ENCODE measurements at regions not wholly inside any gene's neighbourhood (a gene's known extent, or its start where the extent isn't known, plus 50 kb on each side); places are given as distances from the start of the nearest gene placed in this dataset.

DNA sequence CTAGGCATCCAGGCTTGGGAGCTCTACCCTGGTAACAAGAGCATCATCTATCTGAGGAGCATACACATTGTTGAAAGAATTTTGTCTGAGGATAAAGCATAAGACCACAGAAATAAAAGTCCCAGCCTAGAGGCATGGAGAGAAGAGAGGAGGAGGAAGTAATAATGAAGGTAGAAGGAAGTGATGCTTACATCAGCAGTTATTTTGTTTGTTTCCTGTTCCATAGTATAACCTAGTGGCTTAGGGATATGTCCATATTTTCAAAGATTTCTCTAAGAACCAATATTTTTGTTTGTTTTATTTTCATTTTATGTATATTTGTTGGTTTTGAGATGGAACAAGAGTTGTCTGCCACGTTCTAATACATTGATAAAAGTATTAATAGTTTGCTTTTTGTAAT lies 407.4 kb upstream of the SETBP1 start:
- POLR2A ChIA-PET = no interaction called here
- intact Hi-C loops (cut with micrococcal nuclease) = no loop called here
- no peaks in the 10 kb centered on the region for H3K27me3 ChIP-seq (ENCODE audit: insufficient read depth, low read length)
- no peaks in the 10 kb centered on the region for H3K36me3 ChIP-seq (ENCODE audit: control insufficient read depth in 1 of 2, insufficient read depth in 2 of 2, low read length in 2 of 2)
- no peak overlapping the region for H3K9ac ChIP-seq (ENCODE audit: low read length)
- no peak for TF ChIP-seq YY1 (IDR thresholded peaks at IDR 0.05; ENCODE audit: extremely low read depth, insufficient replicate concordance, low read depth, low read length)
- no peak for TF ChIP-seq ZFX (IDR thresholded peaks at IDR 0.05)
- no peak for TF ChIP-seq REST (IDR thresholded peaks at IDR 0.05; ENCODE audit: low read depth)
- TF ChIP-seq CEBPB (IDR thresholded peaks at IDR 0.05; ENCODE audit: low read depth) = no peak
- no peak for TF ChIP-seq POLR2AphosphoS5 (IDR thresholded peaks at IDR 0.05; ENCODE audit: low read depth, low read length)
- no peak for TF ChIP-seq EZH2phosphoT487 (IDR thresholded peaks at IDR 0.05; ENCODE audit: borderline replicate concordance)
- TF ChIP-seq SIN3A (IDR thresholded peaks at IDR 0.05; ENCODE audit: low read depth) = no peak
- TF ChIP-seq EGR1 (IDR thresholded peaks at IDR 0.05; ENCODE audit: low read depth) = no peak
- TF ChIP-seq CBX3 (IDR thresholded peaks at IDR 0.05; ENCODE audit: low read depth) = no peak
- TF ChIP-seq, protein P1, sequence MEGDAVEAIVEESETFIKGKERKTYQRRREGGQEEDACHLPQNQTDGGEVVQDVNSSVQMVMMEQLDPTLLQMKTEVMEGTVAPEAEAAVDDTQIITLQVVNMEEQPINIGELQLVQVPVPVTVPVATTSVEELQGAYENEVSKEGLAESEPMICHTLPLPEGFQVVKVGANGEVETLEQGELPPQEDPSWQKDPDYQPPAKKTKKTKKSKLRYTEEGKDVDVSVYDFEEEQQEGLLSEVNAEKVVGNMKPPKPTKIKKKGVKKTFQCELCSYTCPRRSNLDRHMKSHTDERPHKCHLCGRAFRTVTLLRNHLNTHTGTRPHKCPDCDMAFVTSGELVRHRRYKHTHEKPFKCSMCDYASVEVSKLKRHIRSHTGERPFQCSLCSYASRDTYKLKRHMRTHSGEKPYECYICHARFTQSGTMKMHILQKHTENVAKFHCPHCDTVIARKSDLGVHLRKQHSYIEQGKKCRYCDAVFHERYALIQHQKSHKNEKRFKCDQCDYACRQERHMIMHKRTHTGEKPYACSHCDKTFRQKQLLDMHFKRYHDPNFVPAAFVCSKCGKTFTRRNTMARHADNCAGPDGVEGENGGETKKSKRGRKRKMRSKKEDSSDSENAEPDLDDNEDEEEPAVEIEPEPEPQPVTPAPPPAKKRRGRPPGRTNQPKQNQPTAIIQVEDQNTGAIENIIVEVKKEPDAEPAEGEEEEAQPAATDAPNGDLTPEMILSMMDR (IDR thresholded peaks at IDR 0.05 in 2 of 3, conservative IDR thresholded peaks at IDR 0.05 in 1 of 3; ENCODE audit: borderline replicate concordance in 1 of 3, insufficient read depth in 1 of 3, low read depth in 2 of 3, low read length in 2 of 3) = no peak
- TF ChIP-seq, protein P2, sequence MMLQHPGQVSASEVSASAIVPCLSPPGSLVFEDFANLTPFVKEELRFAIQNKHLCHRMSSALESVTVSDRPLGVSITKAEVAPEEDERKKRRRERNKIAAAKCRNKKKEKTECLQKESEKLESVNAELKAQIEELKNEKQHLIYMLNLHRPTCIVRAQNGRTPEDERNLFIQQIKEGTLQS (IDR thresholded peaks at IDR 0.05) = no peak
- TF ChIP-seq ZNF274 (IDR thresholded peaks at IDR 0.05; ENCODE audit: low read depth, low read length) = no peak
- no peak for TF ChIP-seq SP1 (IDR thresholded peaks at IDR 0.05; ENCODE audit: low read depth)
- no peak for TF ChIP-seq RAD21 (IDR thresholded peaks at IDR 0.05; ENCODE audit: low read depth)
- TF ChIP-seq EZH2 (IDR thresholded peaks at IDR 0.05) = no peak
- TF ChIP-seq, protein P3, sequence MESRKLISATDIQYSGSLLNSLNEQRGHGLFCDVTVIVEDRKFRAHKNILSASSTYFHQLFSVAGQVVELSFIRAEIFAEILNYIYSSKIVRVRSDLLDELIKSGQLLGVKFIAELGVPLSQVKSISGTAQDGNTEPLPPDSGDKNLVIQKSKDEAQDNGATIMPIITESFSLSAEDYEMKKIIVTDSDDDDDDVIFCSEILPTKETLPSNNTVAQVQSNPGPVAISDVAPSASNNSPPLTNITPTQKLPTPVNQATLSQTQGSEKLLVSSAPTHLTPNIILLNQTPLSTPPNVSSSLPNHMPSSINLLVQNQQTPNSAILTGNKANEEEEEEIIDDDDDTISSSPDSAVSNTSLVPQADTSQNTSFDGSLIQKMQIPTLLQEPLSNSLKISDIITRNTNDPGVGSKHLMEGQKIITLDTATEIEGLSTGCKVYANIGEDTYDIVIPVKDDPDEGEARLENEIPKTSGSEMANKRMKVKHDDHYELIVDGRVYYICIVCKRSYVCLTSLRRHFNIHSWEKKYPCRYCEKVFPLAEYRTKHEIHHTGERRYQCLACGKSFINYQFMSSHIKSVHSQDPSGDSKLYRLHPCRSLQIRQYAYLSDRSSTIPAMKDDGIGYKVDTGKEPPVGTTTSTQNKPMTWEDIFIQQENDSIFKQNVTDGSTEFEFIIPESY (IDR thresholded peaks at IDR 0.05; ENCODE audit: extremely low read depth, insufficient replicate concordance, low read length) = no peak
- TF ChIP-seq ELF1 (IDR thresholded peaks at IDR 0.05; ENCODE audit: borderline replicate concordance, low read depth) = no peak
- no peak for TF ChIP-seq POLR2A (IDR thresholded peaks at IDR 0.05; ENCODE audit: borderline replicate concordance, extremely low read depth, insufficient read depth, insufficient read length)
- no peaks in the 10 kb centered on the region for H3K79me2 ChIP-seq (ENCODE audit: insufficient read depth, low read length)
- no peak overlapping the region for H3K27ac ChIP-seq (ENCODE audit: low read depth, low read length)
- DNase-seq (ENCODE audit: low read depth, low spot score) (no peak), ATAC-seq (no peak)
- CTCF ChIA-PET = no interaction called here
- no peak overlapping the region for H3K4me2 ChIP-seq (ENCODE audit: low read length)
- peaks cover 8 to 26% of the 10 kb centered on the region in 2 experiments; a peak in 2 of 4 replicates for H3K9me3 ChIP-seq (ENCODE audit: control insufficient read depth in 1 of 2, insufficient read depth in 1 of 2, low read depth in 1 of 2, low read length in 2 of 2)
- no peaks in the 10 kb centered on the region for H3K4me1 ChIP-seq (ENCODE audit: control insufficient read depth in 1 of 2, insufficient read depth in 2 of 2, low read length in 2 of 2)
- H4K20me1 ChIP-seq (ENCODE audit: insufficient read depth) = no peaks in the 10 kb centered on the region
- no TSS peak for BruUV-seq (replicated peaks)
- H3K9me2 ChIP-seq (ENCODE audit: insufficient read depth) = no peaks in the 10 kb centered on the region
- H2AFZ ChIP-seq (ENCODE audit: low read depth, low read length, poor library complexity, severe bottlenecking) = no peak overlapping the region
- RAD21 ChIA-PET (ENCODE audit: low non-redundant PET in 1 of 2, low total read pairs in 2 of 2, uncharacterized antibody in 2 of 2, unreplicated experiment in 2 of 2) = no interaction called here
- no peak overlapping the region for H3K4me3 ChIP-seq (replicated peaks in 1 of 2; ENCODE audit: low read depth in 1 of 2, low read length in 2 of 2)

All from HCT116 (cell line).